Hindlimb muscle (tissue), 1 donor: ENCODE measurements at regions not wholly inside any gene's neighbourhood (a gene's known extent, or its start where the extent isn't known, plus 50 kb on each side); places are given as distances from the start of the nearest gene placed in this dataset.
"Not testable (repeated sequence)": the region's sequence is repeated elsewhere in the genome, so short reads cannot be mapped to it uniquely, and the experiment has no call there.

Source experiments
- DNase-seq: peaks from one replicate; pipeline ENCODE4 v3.0.0-alpha.2; 2013

DNA sequence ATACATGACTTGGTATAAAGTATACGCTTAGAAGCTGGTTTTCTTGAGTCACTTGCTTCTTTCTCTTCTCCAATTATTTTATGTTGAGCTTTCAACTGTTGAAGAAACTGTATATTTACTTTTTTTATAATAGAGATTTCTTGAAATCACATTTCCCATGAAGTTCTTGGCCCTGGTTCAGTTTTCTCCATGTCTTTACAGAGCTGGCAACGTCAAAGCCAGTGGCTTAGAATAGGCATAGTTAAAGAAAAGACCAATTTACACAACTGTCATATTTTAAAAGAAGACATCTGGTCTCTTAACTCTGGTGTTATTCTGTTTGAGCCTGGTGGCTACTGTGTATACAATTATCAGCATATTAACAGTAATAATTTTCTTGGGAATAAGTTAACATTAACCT lies 1249.3 kb downstream of the CDH12 start:
- DNase-seq, result no peak

DNA sequence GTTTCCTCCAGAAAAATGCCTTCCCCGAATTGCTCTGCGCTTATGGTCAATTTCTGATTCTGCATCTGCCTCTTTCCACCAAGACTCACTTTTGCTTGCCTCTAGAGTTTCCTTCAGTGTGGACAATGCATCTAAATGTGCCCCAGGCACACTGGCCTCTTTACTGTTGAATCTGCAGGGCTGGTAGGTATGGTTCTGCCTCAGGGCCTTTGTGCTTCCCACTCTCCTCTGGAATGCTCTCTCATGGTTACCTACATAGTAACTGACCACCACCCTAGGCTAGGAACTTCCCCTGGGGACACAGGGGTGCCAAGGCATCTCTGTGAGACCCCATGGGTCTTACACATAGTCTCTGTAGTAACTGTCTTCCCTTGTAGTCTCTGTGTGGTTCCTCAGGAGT lies 1258.6 kb downstream of the CDH12 start:
- DNase-seq, result no peak

DNA sequence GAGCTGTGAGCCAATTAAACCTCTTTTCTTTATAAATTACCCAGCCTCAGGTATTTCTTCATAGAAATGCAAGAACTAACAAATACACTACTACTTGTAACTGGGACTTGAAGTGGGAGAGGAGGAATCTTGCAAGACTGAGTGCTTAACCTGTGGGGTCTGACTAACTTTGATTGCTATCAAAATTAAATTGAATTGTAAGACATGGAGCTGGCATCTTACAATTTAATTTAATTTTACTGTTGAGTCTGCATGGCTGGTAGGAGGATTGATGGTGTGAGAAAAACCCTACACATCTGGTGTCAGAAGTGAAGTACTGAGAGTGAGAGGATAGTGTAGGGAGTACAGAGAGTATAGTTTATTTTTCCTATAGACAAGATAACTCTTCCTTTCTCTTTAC lies 1259.9 kb downstream of the CDH12 start:
- DNase-seq, result no peak

DNA sequence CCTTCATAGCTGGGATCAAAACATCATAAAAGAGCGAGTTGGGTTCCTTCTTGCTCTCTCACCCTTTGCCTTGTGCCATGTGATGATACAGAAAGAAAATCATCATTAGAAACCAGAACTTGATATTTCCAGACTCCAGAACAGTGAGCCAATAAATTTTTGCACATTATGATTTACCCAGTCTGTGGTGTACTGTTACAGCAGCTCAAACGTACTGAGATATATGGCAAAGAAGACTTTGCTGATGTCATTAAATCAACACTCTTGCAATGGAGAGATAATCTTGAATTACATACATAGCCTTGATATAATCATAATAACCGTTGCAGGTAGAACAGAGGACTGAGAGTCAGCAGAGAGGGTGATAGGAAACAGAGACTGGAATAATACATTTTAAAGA lies 1271.6 kb downstream of the CDH12 start:
- no peak for DNase-seq

DNA sequence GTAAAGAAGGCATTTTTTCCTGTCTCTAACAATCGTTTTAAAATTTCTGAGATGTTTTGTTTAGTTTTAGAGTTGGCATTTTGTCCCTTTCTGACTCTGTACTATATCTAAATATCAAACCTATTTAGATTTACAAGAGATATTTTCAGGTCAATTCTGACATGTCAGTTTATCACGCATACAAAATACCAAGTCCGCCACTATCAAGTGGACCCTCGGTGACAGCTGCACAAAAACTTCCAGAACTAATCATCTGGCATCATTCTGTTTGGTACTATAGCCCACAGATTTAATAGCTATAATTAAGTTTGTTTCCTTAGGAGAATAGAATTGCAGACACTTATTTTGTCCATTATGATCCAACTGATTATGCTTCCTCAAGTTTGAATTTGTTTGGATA lies 1278.2 kb downstream of the CDH12 start:
- DNase-seq, result no peak

DNA sequence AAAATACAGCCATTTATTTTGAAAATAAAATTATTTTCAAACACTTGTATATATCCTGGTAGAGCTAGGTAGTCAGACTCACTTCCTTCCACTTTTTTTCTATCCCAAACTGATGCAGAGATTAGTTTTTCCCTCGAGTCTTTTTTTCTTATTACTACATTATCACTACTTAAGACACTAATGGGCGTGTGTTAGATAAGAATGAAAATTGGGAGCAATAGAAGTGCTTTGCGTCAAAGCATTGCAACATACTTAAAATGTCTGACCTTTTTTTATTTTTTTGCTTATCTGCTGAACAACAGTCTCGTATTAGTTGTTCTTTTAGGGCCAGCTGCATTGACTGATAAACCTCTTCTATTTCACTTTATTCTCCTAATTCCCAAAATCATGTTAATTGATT lies 1278.7 kb downstream of the CDH12 start:
- no peak for DNase-seq

DNA sequence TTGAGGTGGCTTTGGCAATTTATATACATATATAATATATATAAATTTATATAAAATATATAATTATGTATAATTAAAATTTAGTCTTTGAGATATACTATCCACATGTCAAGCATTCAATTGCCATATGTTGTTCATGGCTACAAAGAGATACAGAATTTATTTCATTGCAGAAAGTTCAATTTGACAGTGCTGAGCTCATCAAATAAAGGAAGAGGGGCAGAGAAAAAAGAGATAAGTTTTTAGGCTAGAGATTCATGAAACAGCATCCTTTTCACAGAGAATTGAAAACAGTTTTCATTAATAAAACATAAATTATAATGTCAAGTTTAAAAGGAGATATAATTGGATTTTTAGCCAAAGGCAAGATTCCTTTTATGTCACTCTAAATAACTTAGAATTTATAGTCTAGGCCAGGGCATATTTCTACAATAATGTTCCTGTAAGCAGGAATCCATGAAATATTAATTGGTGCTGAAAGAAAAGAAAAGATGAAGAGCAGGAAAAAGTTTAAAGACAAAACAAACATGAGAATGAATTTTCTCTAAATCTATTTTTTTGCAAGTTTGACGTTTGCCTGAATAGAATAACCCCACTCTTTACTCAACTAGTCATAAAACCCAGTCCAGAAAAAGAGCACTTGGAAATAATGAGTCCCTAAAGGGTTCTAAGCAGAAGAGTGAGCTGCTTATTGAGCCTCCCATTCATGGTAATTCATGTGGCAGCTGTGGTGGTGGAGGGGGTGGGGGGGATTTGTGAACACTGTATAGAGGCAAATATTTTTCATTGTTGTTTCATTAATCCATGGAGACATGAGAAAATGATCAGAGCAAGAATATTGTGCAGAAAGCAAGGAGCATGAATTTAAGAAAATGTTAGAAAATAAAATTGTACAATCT lies 1279.5 kb downstream of the CDH12 start:
- peak; percentile 12 for DNase-seq

DNA sequence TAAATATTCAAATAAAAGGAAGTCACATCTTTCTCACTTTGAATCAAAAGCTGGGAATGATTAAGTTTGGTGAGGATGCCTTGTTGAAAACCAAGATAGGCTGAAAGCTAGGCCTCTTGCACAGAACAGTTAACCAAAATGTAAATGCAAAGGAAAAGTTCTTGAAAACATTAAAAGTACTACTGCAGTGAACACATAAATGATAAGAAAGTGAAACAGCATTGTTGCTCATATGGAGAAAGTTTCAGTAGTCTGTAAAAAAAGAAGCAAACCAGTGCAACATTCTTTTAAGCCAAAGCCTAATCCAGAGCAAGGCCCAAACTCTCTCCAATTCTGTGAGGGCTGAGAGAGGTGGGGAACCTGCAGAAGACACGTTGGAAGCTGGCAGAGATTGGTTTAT lies 1281.9 kb downstream of the CDH12 start:
- DNase-seq, result not testable (repeated sequence)

DNA sequence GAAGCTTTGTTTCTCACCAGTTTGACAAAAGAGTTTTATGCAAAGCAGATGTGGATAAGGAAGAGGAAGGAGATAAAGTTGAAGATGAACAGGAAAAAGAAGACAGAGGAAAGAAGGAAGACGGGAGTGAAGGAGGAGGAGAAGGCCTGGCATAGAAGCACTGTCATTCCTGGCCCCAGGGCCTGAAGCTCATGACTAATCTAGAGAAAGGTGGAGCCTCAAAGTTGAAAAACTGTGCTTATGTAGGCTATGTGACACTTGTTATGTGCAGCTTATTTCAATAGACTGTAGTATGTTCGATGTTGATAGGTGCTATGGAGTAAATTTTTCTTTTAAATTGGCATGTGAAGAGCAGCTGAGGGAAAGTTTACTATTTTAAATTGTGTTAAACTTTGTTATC lies 1294.0 kb downstream of the CDH12 start:
- not testable (repeated sequence) for DNase-seq

DNA sequence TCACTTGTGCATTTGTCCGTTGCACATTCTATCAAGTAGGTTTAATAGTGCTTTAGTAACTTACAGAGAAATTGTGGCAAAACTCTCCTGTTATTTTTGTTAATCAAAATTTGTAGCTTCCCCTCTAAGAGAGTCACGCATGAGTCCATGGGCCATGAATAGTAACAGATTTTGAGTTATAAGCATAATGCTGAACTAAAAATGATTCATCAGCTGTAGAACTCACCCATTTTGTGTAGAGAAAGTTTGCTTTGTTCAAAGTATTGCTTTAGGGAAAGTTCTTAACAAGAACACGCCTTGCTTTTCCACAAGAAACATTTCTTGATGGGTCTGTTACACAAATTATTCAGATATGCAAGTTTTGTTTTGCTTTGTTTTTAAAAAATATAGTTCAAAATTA lies 1300.9 kb downstream of the CDH12 start:
- not testable (repeated sequence) for DNase-seq

DNA sequence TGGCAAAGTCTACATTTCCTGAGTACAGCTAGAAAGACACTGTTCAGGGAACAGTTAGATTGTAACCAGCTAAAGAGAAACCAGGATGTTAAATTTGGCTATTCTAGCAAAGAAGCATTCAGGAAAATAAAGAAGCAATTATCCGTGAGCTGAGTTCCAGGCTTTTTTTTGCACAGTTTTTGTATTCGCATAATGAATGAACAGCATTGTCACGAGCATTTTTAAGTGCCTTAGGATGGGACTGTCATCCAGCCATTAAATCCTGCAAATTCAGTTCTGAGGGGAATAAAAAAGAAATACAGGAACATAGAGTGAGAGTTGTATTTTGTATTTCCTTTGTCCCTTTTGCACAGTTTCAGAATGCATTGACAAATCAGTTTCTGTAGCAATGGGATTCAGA lies 1302.2 kb downstream of the CDH12 start:
- DNase-seq, result not testable (repeated sequence)

DNA sequence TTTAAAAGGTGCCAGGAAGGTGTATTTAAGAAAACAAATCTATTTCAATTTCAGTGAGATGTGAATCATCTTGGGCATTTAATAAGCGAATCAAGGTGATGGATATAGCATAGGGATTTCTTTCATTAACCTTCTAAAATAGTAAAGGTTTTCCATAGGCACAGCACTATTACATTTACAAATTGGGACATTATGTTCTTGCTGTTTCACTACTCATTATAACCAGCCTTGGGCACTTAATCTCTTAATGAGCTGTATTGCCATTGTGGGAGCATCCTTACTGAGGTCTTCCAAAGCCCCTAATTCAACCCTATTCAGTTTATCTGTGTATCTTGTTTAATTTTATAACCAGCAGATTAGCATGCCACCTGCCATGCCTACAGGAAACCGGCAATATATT lies 1305.5 kb downstream of the CDH12 start:
- DNase-seq, result not testable (repeated sequence)

DNA sequence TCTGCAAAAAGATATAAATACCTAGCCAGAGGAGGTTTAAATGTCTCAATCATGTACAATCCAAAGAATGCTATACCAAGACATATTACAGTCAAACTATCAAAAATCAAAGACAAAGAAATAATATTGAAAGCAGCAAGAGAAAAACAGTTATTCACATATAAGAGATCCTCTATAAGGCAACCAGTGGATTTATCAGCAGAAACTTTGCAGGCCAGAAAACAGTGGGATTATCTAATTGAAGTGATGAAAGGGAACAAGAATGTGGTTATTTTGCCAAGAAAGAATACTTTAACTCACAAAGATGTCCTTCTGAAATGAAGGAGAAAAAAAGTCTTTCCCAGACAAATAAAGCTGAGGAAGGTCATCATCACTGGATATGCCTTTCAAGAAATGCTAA lies 1318.0 kb downstream of the CDH12 start:
- not testable (repeated sequence) for DNase-seq

DNA sequence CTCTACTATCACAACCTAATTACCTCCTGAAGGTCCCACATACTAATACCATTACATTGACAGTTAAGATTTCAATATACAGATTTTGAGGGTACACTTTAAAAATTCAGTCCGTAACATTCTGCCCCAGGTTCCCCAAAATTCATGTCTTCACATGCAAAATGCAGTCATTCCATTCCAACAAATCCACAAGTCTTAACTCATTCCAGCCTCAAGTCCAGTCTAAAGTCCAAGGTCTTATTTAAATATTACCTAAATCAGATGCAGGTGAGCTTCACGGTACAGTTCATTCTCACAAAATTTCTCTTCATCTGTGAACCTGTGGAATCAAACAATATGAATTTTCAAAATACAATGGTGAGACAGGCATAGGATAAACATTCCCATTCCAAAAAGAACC lies 1332.0 kb downstream of the CDH12 start:
- DNase-seq, result not testable (repeated sequence)

DNA sequence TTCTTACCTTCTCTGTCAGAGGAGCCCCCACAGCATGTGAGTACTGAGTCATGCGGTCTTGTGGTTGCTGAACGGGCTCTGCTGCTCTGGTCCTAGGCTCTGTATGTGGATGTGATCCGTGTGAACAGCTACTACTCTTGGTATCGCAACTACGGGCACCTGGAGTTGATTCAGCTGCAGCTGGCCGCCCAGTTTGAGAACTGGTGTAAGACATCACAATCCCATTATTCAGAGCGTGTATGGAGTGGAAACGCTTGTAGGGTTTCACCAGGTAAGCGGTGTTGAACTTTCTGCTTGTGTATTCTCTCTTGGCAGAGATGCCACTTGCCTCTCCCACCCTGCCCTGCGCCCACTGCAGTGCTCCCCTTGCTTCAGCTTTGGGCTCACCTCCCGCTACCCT lies 1356.2 kb downstream of the CDH12 start:
- not testable (repeated sequence) for DNase-seq

DNA sequence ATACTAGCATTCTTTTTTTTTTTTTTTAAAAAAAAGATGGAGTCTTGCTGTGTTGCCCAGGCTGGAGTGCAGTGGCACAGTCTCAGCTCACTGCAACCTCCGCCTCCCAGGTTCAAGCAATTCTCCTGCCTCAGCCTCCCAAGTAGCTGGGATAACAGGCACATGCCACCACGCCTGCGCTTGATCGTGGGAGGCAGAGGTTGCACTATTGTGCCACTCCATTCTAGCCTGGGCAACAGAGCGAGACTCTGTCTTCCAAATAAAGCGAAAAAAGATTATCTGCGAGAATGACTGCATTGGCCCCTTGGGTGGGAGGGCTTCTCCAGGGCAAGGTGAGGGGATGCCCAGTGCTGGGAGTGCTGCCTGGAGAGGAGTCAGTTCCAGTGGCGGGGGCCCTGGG lies 1357.1 kb downstream of the CDH12 start:
- not testable (repeated sequence) for DNase-seq

DNA sequence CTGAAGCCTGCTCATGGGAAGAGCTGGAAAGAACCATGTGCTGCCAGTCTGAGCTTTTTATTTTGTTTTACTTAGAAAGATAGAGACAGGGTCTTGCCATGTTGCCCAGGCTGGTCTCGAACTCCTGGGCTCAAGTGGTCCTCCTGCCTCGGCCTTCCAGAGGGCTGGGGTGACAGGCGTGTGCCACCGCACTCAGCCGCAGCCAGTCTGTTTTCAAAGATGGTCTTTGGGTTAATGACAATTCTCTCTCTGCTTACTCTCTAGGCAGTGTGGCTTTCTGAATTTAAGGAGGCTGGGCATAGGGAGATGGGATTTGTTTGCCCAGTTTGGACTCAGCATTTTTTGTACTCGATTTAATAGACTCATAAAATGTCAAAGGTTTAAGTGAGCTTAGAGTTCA lies 1357.9 kb downstream of the CDH12 start:
- not testable (repeated sequence) for DNase-seq

DNA sequence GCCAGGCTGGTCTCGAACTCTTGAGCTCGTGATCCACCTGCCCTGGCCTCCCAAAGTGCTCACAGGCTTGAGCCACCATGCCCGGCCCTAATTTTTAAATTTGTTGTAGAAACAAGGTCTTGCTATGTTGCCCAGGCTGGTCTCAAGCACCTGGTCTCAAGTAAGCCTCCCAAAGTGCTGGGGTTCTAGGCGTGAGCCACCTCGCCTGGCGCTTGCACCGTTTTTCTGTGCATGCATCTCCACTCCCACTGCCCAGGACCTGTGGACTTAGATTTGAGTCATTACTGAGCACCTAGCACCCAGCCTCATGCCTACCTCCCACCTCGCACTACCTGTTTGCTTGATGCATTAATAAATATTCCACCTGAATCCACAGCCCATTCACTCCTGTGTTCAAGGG lies 1359.1 kb downstream of the CDH12 start:
- not testable (repeated sequence) for DNase-seq

DNA sequence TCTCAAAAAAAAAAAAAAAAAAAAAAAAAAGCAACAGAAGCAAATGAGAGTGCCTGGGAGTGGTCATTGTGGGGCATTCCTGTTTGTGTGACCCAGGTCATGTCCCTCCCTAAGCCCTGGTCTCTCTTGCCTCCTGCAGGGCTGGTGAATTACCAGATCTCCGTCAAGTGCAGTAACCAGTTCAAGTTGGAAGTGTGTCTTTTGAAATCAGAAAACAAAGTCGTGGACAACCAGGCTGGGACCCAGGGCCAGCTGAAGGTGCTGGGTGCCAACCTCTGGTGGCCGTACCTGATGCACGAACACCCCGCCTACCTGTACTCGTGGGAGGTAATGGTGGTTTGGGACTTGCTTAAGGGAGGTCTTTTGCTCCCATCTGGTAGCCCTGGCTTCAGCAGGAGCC lies 1362.0 kb downstream of the CDH12 start:
- DNase-seq, result not testable (repeated sequence)

DNA sequence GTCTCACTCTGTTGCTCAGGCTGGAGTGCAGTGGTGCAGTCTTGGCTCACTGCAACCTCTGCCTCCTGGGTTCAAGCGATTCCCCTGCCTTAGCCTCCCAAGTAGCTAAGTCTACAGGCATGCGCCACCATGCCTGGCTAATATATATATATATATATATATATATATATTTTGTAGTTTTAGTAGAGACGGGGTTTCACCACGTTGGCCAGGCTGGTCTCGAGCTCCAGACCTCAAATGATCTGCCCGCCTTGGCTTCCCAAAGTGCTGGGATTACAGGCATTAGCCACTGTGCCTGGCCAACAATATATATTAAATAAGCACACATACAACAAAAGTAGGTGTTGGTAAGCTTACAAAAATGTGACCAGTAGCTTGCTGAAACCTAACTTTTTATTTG lies 1364.3 kb downstream of the CDH12 start:
- DNase-seq, result not testable (repeated sequence)

DNA sequence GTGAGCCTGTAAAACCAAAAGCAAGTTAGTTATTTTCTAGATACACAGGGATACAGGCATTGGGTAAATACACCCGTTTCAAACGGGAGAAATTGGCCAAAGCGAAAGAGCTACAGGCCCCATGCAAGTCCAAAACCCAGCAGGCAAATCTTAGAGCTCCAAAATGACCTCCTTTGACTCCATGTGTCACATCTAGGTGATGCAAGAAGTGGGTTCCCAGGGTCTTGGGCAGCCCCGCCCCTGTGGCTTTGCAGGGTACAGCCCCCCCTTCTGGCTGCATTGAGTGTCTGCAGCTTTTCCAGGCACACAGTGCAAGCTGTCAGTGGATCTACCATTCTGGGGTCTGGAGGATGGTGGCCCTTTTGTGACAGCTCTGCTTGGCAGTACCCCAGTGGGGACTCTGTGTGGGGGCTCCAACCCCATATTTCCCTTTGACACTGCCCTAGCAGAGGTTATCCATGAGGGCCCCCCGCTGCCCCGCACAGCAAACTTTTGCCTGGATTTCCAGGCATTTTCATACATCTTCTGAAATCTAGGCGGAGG lies 1367.6 kb downstream of the CDH12 start:
- DNase-seq, result not testable (repeated sequence)

DNA sequence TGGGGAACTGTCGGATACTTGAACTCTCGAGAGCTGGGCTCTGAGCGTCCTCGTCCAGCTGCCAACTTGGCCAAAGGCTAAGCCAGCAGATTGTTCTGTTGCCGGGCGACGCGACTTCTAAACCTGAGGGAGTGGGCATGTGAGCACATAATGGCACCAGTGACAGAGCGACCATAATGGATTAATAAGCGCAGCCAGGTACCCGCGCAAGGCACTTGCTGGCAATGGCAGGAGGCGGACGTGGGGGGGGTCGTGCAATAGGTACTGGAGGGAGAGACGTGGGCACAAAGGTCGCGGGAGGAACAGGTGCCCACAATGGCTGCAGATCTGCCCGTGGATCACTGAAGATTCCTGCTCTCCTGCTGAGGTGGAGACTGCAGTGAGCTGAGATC lies 1368.7 kb downstream of the CDH12 start:
- DNase-seq, result not testable (repeated sequence)

DNA sequence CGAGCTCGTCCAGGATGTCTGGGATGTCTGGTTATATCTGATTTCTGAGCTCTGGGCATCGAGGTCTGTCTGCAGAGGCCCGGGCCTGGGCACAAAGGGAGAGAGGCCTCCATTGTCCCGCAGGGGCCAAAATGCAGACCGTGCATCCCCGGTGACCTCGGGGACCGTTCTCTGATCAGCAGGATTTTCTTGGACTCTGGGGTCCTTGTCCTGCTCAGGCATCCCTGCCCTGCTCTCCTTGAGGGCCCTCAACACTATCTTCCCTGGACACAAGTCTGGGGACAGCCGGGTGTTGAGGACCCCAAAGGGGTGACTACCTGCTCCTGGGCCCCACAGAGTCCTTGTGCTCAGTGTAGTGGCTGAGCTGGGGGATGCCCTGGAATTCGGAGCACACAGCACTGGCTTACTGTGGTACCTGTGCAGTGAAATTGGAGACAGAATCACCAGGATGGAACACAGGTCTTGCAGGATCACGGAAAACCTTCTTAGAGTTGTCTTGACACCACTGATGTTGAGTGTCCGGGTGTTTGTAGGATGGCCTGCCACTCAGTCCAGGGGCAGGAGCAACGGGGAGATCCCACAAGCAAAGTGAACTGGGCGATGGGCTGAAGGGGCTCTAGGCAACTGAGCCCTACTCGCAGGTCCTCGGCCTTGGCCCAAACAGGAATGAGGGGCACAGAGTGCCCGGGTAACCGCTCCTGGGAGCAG lies 1369.2 kb downstream of the CDH12 start:
- DNase-seq, result not testable (repeated sequence)
